H1 (cell line): ENCODE measurements at regions not wholly inside any gene's neighbourhood (a gene's known extent, or its start where the extent isn't known, plus 50 kb on each side); places are given as distances from the start of the nearest gene placed in this dataset.

Experiments used
- CTCF ChIA-PET: fragments of 300-600 bp; sonication (Branson Sonifier 250); formaldehyde crosslinking; loops from one replicate; lab custom pipeline; 2021; ENCODE audit not compliant: partially characterized antibody; lab: Charles Lee
- POLR2A ChIA-PET: fragments of 300-600 bp; sonication (Branson Sonifier 250); formaldehyde crosslinking; loops from one replicate; lab custom pipeline; 2021; ENCODE audit warnings: inconsistent platforms; ENCODE audit not compliant: partially characterized antibody; lab: Charles Lee
- DNase-seq, 2 experiments: peaks; one replicate each; pipeline versions ENCODE4 v3.0.0 to v3.0.0-alpha.2; 2010 to 2022; ENCODE audit warnings: low spot score in 2 of 2, low read depth in 1 of 2, mixed read lengths in 1 of 2
- FAIRE-seq: peaks from 2 replicates; lab custom pipeline; 2011; peaks lifted over from hg19 to GRCh38; lab: Jason Lieb, UNC
- H2AFZ ChIP-seq: 2 replicates; pipeline ENCODE4 v1.8.1; 2012; ENCODE audit warnings: low read length, inconsistent platforms
- H2AK5ac ChIP-seq: 2 replicates; pipeline ENCODE4 v1.6.1; 2013; ENCODE audit warnings: low read depth, low read length
- H2BK120ac ChIP-seq: replicated peaks from 2 replicates; pipeline ENCODE3; 2013; ENCODE audit warnings: low read depth, low read length, inconsistent platforms
- H2BK12ac ChIP-seq: 2 replicates; pipeline ENCODE4 v1.6.1; 2013; ENCODE audit warnings: low read depth, low read length
- H2BK15ac ChIP-seq: 2 replicates; pipeline ENCODE4 v1.6.1; 2013; ENCODE audit warnings: low read length
- H2BK20ac ChIP-seq: 2 replicates; pipeline ENCODE4 v1.6.1; 2013; ENCODE audit warnings: low read length
- H2BK5ac ChIP-seq: 2 replicates; pipeline ENCODE4 v1.6.1; 2013; ENCODE audit warnings: low read depth, low read length
- H3K14ac ChIP-seq: 2 replicates; pipeline ENCODE4 v1.6.1; 2013; ENCODE audit warnings: inconsistent platforms; ENCODE audit not compliant: insufficient read length
- H3K18ac ChIP-seq: 2 replicates; pipeline ENCODE4 v1.6.1; 2013; ENCODE audit warnings: low read length; ENCODE audit errors: extremely low read depth
- H3K23ac ChIP-seq: 2 replicates; pipeline ENCODE4 v1.6.1; 2013; ENCODE audit warnings: inconsistent platforms; ENCODE audit not compliant: insufficient read length
- H3K23me2 ChIP-seq: 2 replicates; pipeline ENCODE4 v1.6.1; 2013; ENCODE audit warnings: low read depth, low read length
- H3K27ac ChIP-seq: 2 replicates; pipeline ENCODE4 v1.6.1; 2011; ENCODE audit warnings: low read depth, low read length, inconsistent platforms
- H3K27me3 ChIP-seq, 4 experiments: replicated peaks in 1 of 4; 1 replicate in 1 of 4; 2 replicates in 3 of 4; pipeline versions ENCODE4 v1.6.1 to v1.8.1; 2011 to 2013; ENCODE audit warnings: low read length in 3 of 4, mild to moderate bottlenecking in 3 of 4, inconsistent platforms in 2 of 4, mixed read lengths in 2 of 4, moderate library complexity in 1 of 4; ENCODE audit not compliant: control insufficient read depth in 3 of 4, insufficient read depth in 3 of 4; ENCODE audit errors: extremely low read depth in 1 of 4
- H3K36me3 ChIP-seq, 4 experiments: 2 replicates each; pipeline versions ENCODE4 v1.6.1 to v1.8.1; 2011 to 2013; ENCODE audit warnings: mild to moderate bottlenecking in 4 of 4, low read length in 3 of 4, moderate library complexity in 2 of 4, control low read depth in 1 of 4, inconsistent platforms in 1 of 4; ENCODE audit not compliant: insufficient read depth in 4 of 4, control insufficient read depth in 2 of 4
- H3K4ac ChIP-seq: replicated peaks from 2 replicates; pipeline ENCODE3; 2013; ENCODE audit warnings: low read length, low read depth, mixed read lengths, inconsistent platforms; ENCODE audit not compliant: insufficient read length
- H3K4me1 ChIP-seq, 4 experiments: replicated peaks in 1 of 4; 1 replicate in 1 of 4; 2 replicates in 3 of 4; pipeline versions ENCODE4 v1.6.1 to v1.8.1; 2011 to 2013; ENCODE audit warnings: low read length in 3 of 4, inconsistent platforms in 2 of 4, mixed read lengths in 1 of 4; ENCODE audit not compliant: insufficient read depth in 4 of 4, control insufficient read depth in 3 of 4
- H3K4me2 ChIP-seq, 2 experiments: 2 replicates each; pipeline versions ENCODE4 v1.6.1 to v1.8.1; 2011 to 2013; ENCODE audit warnings: low read depth in 2 of 2, low read length in 2 of 2, control low read depth in 1 of 2, inconsistent platforms in 1 of 2, mild to moderate bottlenecking in 1 of 2; ENCODE audit not compliant: insufficient read depth in 1 of 2
- H3K4me3 ChIP-seq, 4 experiments: fragments of 200-600, 300-600 bp in 1 of 4; sonication (generic), shearing (Covaris generic), sonication (Bioruptor Twin) in 1 of 4; 2 replicates each; pipeline versions ENCODE4 v1.5.1 to v1.8.1; 2011 to 2016; ENCODE audit warnings: low read length in 4 of 4, low read depth in 3 of 4, control low read depth in 2 of 4, inconsistent platforms in 2 of 4, mild to moderate bottlenecking in 2 of 4, mixed read lengths in 1 of 4, moderate library complexity in 1 of 4; ENCODE audit not compliant: insufficient read depth in 2 of 4; ENCODE audit errors: extremely low read depth in 1 of 4
- H3K56ac ChIP-seq: replicated peaks from 2 replicates; pipeline ENCODE3; 2013; ENCODE audit warnings: low read depth, mild to moderate bottlenecking, mixed read lengths, low read length, inconsistent platforms; ENCODE audit not compliant: insufficient read length
- H3K79me1 ChIP-seq: 2 replicates; pipeline ENCODE4 v1.6.1; 2013; ENCODE audit warnings: low read depth, low read length, control low read depth
- H3K79me2 ChIP-seq, 2 experiments: 2 replicates each; pipeline versions ENCODE4 v1.6.1 to v1.8.1; 2012 to 2013; ENCODE audit warnings: low read length in 2 of 2, mild to moderate bottlenecking in 2 of 2, inconsistent platforms in 1 of 2; ENCODE audit not compliant: insufficient read depth in 2 of 2, control insufficient read depth in 1 of 2
- H3K9ac ChIP-seq, 4 experiments: replicated peaks in 1 of 4; 1 replicate in 1 of 4; 2 replicates in 3 of 4; pipeline versions ENCODE4 v1.6.1 to v1.8.1; 2011 to 2013; ENCODE audit warnings: low read depth in 3 of 4, low read length in 3 of 4, control low read depth in 2 of 4, mild to moderate bottlenecking in 2 of 4, moderate library complexity in 2 of 4, inconsistent platforms in 1 of 4; ENCODE audit errors: extremely low read depth in 1 of 4
- H3K9me3 ChIP-seq, 2 experiments: 2 replicates each; pipeline versions ENCODE4 v1.6.1 to v1.8.1; 2012 to 2013; ENCODE audit warnings: mild to moderate bottlenecking in 2 of 2, moderate library complexity in 2 of 2, control low read depth in 1 of 2, inconsistent platforms in 1 of 2, low read depth in 1 of 2, low read length in 1 of 2, mixed read lengths in 1 of 2; ENCODE audit not compliant: insufficient read depth in 2 of 2
- H4K20me1 ChIP-seq, 2 experiments: replicated peaks in 1 of 2; 2 replicates each; pipeline versions ENCODE3 to v1.8.1; 2011 to 2013; ENCODE audit warnings: inconsistent platforms in 2 of 2, low read length in 2 of 2, mild to moderate bottlenecking in 1 of 2; ENCODE audit not compliant: insufficient read depth in 2 of 2, control insufficient read depth in 1 of 2
- H4K5ac ChIP-seq: 2 replicates; pipeline ENCODE4 v1.6.1; 2013; ENCODE audit warnings: low read length, low read depth, mixed read lengths, inconsistent platforms; ENCODE audit not compliant: insufficient read length
- H4K8ac ChIP-seq: 2 replicates; pipeline ENCODE4 v1.8.0; 2013; ENCODE audit warnings: mild to moderate bottlenecking, moderate library complexity, low read length, inconsistent platforms; ENCODE audit not compliant: insufficient read depth; ENCODE audit errors: extremely low read depth
- H4K91ac ChIP-seq: replicated peaks from 2 replicates; pipeline ENCODE3; 2013; ENCODE audit warnings: low read length, mixed read lengths, inconsistent platforms; ENCODE audit not compliant: insufficient read length
- ATF2 ChIP-seq: IDR thresholded peaks from 2 replicates; pipeline ENCODE4 v1.6.1; 2012; ENCODE audit warnings: low read length, inconsistent platforms
- CEBPB ChIP-seq: IDR thresholded peaks from 2 replicates; pipeline ENCODE4 v1.6.1; 2012; ENCODE audit warnings: low read depth, low read length
- CHD2 ChIP-seq: IDR thresholded peaks from 2 replicates; pipeline ENCODE4 v1.6.1; 2012; ENCODE audit warnings: low read length, improper control_type of control experiment
- CTCF ChIP-seq, 3 experiments: IDR thresholded peaks; 1 replicate in 2 of 3; 2 replicates in 1 of 3; pipeline versions ENCODE4 v1.5.1 to v1.6.1; 2011; ENCODE audit warnings: low read length in 3 of 3, mild to moderate bottlenecking in 3 of 3, inconsistent platforms in 2 of 3, low read depth in 1 of 3, moderate library complexity in 1 of 3; ENCODE audit not compliant: insufficient read depth in 1 of 3; ENCODE audit errors: control extremely low read depth in 1 of 3
- E2F6 ChIP-seq: IDR thresholded peaks from 2 replicates; pipeline ENCODE4 v1.6.1; 2012; ENCODE audit warnings: inconsistent platforms
- MAFK ChIP-seq: IDR thresholded peaks from 2 replicates; pipeline ENCODE4 v1.6.1; 2012; ENCODE audit warnings: low read depth, mild to moderate bottlenecking, improper control_type of control experiment, low read length
- NANOG ChIP-seq: IDR thresholded peaks from 2 replicates; pipeline ENCODE4 v1.6.1; 2011; ENCODE audit warnings: low read length, low read depth, mild to moderate bottlenecking, inconsistent platforms; ENCODE audit not compliant: insufficient read depth, poor library complexity, severe bottlenecking
- POLR2A ChIP-seq, 2 experiments: IDR thresholded peaks; 1 replicate in 1 of 2; 2 replicates in 1 of 2; pipeline ENCODE4 v1.6.1; 2011; ENCODE audit warnings: low read depth in 2 of 2, low read length in 2 of 2, mild to moderate bottlenecking in 2 of 2; ENCODE audit errors: control extremely low read depth in 1 of 2
- TEAD4 ChIP-seq: IDR thresholded peaks from 2 replicates; pipeline ENCODE4 v1.6.1; 2012; ENCODE audit warnings: low read depth, low read length, inconsistent platforms, mixed read lengths
- ZNF274 ChIP-seq: IDR thresholded peaks from 2 replicates; pipeline ENCODE4 v1.7.0; 2012; ENCODE audit warnings: low read length, borderline replicate concordance; ENCODE audit errors: extremely low read depth
- WGBS, 2 experiments: shearing (Covaris generic) in 1 of 2; methylation state at CpG; one replicate each; pipeline versions ENCODE4 v1.1.6 to v1.1.7; 2013 to 2015; ENCODE audit warnings: low lambda C conversion rate in 2 of 2, mixed read lengths in 2 of 2, inconsistent platforms in 1 of 2, low coverage in 1 of 2, missing lambda C conversion rate in 1 of 2; ENCODE audit not compliant: insufficient replicate concordance in 2 of 2, insufficient coverage in 1 of 2, insufficient read length in 1 of 2; ENCODE audit errors: extremely low coverage in 1 of 2, missing lambda C conversion rate in 1 of 2; 5-methylcytosine and 5-hydroxymethylcytosine counted together

- H3K27me3 ChIP-seq: no peaks in the 10 kb centered on the region
- no peak overlapping the region for H4K8ac ChIP-seq
- no peak overlapping the region for H3K14ac ChIP-seq
- H3K4ac ChIP-seq: no peak overlapping the region
- ChIA-PET POLR2A (interaction anchor here (1.8 kb wide), 1 partner anchor 9 kb away, joined by 4 read pairs; no protein-coding TSS in a partner anchor), CTCF (interaction anchor here (0.6 to 1.2 kb wide), 2 partner anchors 17 to 36 kb away, joined by 3 read pairs; no protein-coding TSS in a partner anchor)
- H3K56ac ChIP-seq: no peak overlapping the region
- H3K27ac ChIP-seq: no peak overlapping the region
- H4K5ac ChIP-seq: no peak overlapping the region
- no peak overlapping the region for H3K4me2 ChIP-seq
- no peaks in the 10 kb centered on the region for H3K9me3 ChIP-seq
- H3K23me2 ChIP-seq: no peaks in the 10 kb centered on the region
- no peak overlapping the region for H2AFZ ChIP-seq
- no peak overlapping the region for H3K4me3 ChIP-seq
- no peak overlapping the region for H2BK5ac ChIP-seq
- peaks cover 10% of the 10 kb centered on the region for H3K79me1 ChIP-seq
- no peak overlapping the region for H3K9ac ChIP-seq
- FAIRE-seq (no peak), DNase-seq (no peak)
- H4K20me1 ChIP-seq: peaks cover 0 to 2% of the 10 kb centered on the region in 2 experiments
- peaks cover 0 to 13% (median 11%) of the 10 kb centered on the region in 4 experiments; a peak in 5 of 7 replicates for H3K4me1 ChIP-seq
- H2BK120ac ChIP-seq: no peak overlapping the region
- no peak overlapping the region for H3K18ac ChIP-seq
- H2BK15ac ChIP-seq: no peak overlapping the region
- 91% methylated on average over 7 of the region's 7 CpGs; no CpG with 5 or more reads in 1 of the 2 experiments for WGBS, 2 experiments
- peaks cover 0 to 78% of the 10 kb centered on the region in 2 experiments; a peak in 3 of 4 replicates for H3K79me2 ChIP-seq
- H2AK5ac ChIP-seq: no peak overlapping the region
- no peaks in the 10 kb centered on the region for H3K36me3 ChIP-seq
- H4K91ac ChIP-seq: no peak overlapping the region
- TF ChIP-seq TEAD4 (no peak), ATF2 (no peak), MAFK (no peak), CTCF (IDR thresholded peaks at IDR 0.05; ENCODE audit: control extremely low read depth in 1 of 3, insufficient read depth in 1 of 3, low read depth in 1 of 3, low read length in 3 of 3) (no peak), E2F6 (no peak), ZNF274 (no peak), CHD2 (no peak), CEBPB (no peak), POLR2A (IDR thresholded peaks at IDR 0.05; ENCODE audit: control extremely low read depth in 1 of 2, low read depth in 2 of 2, low read length in 2 of 2) (no peak), NANOG (no peak)
- TF ChIP-seq, all 59 proteins: peak for 0
- Histone ChIP-seq H3K23ac (no peak overlapping the region), H2BK12ac (no peak overlapping the region), H2BK20ac (no peak overlapping the region)
Measured at GRCh38 chr14:89551955-89552354, 134.9 kb upstream of the FOXN3 start.
